COLO668 (cell line): ENCODE measurements at regions not wholly inside any gene's neighbourhood (a gene's known extent, or its start where the extent isn't known, plus 50 kb on each side); places are given as distances from the start of the nearest gene placed in this dataset.

Source experiments
- DNase-seq: peaks from one replicate; lab custom pipeline; 2025; ENCODE audit not compliant: unreplicated experiment; lab: John Stamatoyannopoulos, UW

GRCh38 chr2:152814475-152815030, 96.1 kb downstream of the ARL6IP6 start:
- DNase-seq: no peak

DNA sequence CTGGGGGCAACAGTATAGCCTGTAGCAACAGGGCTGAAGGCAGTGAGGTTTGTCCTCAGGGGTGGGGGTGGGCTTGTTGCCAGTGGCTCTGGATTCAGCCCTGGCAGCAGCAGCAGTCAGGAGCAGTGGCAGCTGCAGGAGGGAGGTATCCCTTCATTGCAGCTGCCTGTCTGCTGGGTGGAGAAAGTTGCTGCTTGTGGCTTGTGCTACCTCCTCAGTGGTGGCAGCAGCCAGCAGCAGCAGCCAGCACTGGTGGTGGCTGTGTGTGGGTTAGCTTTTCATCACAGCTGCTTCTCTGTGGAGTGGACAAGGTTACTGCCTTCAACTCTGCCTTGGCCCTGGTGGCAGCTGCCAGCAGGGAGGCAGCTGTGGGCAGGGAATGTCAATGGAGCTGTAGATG, 94.9 kb downstream of the ARL6IP6 start:
- no peak for DNase-seq
